GM23338 (cell line): ENCODE measurements at regions not wholly inside any gene's neighbourhood (a gene's known extent, or its start where the extent isn't known, plus 50 kb on each side); places are given as distances from the start of the nearest gene placed in this dataset.

Experiments used
- CREB1 ChIP-seq: fragments of 250-450 bp; sonication (Bioruptor Pico); IDR thresholded peaks from 2 replicates; pipeline ENCODE4 v1.5.0; 2020; ENCODE audit warnings: low read depth, mild to moderate bottlenecking, moderate library complexity
- CTCF ChIP-seq, 2 experiments: fragments of 200-600 bp in 1 of 2; sonication (generic) in 1 of 2; conservative IDR thresholded peaks; 2 replicates each; pipeline versions ENCODE4 v1.5.1 to v1.6.1; 2016 to 2017; ENCODE audit warnings: antibody characterized with exemption in 2 of 2, low read depth in 2 of 2, mild to moderate bottlenecking in 2 of 2, moderate library complexity in 1 of 2
- POLR2AphosphoS5 ChIP-seq: IDR thresholded peaks from 2 replicates; pipeline ENCODE4 v1.6.1; 2016; ENCODE audit warnings: antibody characterized with exemption, low read depth
- STAT1 ChIP-seq: IDR thresholded peaks from one replicate; pipeline ENCODE4 v1.6.1; 2016; ENCODE audit warnings: antibody characterized with exemption; ENCODE audit not compliant: unreplicated experiment
- TF ChIP-seq, protein P1 (sequence below): IDR thresholded peaks from one replicate; pipeline ENCODE4 v1.6.1; 2018; ENCODE audit warnings: antibody characterized with exemption; ENCODE audit not compliant: unreplicated experiment

GRCh38 chrX:39043838-39044550 is 242.7 kb downstream of the MID1IP1 start:
- TF ChIP-seq, protein P1, sequence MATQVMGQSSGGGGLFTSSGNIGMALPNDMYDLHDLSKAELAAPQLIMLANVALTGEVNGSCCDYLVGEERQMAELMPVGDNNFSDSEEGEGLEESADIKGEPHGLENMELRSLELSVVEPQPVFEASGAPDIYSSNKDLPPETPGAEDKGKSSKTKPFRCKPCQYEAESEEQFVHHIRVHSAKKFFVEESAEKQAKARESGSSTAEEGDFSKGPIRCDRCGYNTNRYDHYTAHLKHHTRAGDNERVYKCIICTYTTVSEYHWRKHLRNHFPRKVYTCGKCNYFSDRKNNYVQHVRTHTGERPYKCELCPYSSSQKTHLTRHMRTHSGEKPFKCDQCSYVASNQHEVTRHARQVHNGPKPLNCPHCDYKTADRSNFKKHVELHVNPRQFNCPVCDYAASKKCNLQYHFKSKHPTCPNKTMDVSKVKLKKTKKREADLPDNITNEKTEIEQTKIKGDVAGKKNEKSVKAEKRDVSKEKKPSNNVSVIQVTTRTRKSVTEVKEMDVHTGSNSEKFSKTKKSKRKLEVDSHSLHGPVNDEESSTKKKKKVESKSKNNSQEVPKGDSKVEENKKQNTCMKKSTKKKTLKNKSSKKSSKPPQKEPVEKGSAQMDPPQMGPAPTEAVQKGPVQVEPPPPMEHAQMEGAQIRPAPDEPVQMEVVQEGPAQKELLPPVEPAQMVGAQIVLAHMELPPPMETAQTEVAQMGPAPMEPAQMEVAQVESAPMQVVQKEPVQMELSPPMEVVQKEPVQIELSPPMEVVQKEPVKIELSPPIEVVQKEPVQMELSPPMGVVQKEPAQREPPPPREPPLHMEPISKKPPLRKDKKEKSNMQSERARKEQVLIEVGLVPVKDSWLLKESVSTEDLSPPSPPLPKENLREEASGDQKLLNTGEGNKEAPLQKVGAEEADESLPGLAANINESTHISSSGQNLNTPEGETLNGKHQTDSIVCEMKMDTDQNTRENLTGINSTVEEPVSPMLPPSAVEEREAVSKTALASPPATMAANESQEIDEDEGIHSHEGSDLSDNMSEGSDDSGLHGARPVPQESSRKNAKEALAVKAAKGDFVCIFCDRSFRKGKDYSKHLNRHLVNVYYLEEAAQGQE = no peak
- TF ChIP-seq CTCF (conservative IDR thresholded peaks at IDR 0.05; ENCODE audit: low read depth in 2 of 2) (no peak), POLR2AphosphoS5 (no peak), CREB1 (no peak), STAT1 (no peak)
